ENCODE measurements at regions not wholly inside any gene's neighbourhood (a gene's known extent, or its start where the extent isn't known, plus 50 kb on each side); places are given as distances from the start of the nearest gene placed in this dataset.

DNA sequence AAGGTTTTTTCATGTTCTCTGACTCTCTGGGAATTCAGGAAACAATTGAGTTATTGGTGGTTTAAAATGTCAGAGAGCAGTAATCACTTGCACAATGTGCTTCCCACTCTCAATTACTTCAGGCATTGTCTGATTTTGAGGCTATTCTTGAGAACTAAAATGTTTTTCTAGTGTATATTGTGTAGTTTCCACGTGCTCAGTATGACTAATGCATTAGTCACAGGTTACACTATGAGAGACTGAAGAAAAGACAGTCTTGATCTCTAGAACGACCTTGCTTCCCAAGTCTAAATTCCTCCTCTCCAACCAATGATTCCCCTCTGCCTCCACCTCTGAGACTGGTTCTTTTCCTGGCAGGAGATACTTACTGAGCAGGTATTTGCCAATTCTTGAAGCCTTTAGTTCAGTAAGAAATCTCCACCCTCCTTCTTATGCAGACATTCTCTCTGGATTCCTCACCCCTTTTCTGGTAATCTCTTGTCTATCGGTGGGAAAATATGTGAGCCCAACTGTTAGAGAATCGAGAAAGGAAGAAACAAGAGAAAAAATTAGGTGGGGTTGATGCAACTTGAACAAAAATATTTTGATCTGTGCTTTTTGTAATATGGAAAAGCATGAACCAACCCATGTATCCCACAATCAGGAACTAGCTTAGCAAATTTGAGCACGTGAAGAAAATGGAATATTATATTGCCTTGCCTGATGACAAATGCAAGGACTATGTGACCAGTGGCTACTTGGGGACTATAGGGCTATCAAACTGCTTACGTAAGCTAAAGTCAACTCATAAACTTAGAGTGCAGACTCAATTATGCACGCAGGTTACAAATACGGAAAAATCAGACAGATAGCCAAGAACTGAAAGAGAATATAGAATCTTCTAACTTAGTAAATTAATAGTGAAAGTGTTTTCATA, 61.1 kb upstream of the SLC22A16 start (continued):
- TF ChIP-seq, protein P1, sequence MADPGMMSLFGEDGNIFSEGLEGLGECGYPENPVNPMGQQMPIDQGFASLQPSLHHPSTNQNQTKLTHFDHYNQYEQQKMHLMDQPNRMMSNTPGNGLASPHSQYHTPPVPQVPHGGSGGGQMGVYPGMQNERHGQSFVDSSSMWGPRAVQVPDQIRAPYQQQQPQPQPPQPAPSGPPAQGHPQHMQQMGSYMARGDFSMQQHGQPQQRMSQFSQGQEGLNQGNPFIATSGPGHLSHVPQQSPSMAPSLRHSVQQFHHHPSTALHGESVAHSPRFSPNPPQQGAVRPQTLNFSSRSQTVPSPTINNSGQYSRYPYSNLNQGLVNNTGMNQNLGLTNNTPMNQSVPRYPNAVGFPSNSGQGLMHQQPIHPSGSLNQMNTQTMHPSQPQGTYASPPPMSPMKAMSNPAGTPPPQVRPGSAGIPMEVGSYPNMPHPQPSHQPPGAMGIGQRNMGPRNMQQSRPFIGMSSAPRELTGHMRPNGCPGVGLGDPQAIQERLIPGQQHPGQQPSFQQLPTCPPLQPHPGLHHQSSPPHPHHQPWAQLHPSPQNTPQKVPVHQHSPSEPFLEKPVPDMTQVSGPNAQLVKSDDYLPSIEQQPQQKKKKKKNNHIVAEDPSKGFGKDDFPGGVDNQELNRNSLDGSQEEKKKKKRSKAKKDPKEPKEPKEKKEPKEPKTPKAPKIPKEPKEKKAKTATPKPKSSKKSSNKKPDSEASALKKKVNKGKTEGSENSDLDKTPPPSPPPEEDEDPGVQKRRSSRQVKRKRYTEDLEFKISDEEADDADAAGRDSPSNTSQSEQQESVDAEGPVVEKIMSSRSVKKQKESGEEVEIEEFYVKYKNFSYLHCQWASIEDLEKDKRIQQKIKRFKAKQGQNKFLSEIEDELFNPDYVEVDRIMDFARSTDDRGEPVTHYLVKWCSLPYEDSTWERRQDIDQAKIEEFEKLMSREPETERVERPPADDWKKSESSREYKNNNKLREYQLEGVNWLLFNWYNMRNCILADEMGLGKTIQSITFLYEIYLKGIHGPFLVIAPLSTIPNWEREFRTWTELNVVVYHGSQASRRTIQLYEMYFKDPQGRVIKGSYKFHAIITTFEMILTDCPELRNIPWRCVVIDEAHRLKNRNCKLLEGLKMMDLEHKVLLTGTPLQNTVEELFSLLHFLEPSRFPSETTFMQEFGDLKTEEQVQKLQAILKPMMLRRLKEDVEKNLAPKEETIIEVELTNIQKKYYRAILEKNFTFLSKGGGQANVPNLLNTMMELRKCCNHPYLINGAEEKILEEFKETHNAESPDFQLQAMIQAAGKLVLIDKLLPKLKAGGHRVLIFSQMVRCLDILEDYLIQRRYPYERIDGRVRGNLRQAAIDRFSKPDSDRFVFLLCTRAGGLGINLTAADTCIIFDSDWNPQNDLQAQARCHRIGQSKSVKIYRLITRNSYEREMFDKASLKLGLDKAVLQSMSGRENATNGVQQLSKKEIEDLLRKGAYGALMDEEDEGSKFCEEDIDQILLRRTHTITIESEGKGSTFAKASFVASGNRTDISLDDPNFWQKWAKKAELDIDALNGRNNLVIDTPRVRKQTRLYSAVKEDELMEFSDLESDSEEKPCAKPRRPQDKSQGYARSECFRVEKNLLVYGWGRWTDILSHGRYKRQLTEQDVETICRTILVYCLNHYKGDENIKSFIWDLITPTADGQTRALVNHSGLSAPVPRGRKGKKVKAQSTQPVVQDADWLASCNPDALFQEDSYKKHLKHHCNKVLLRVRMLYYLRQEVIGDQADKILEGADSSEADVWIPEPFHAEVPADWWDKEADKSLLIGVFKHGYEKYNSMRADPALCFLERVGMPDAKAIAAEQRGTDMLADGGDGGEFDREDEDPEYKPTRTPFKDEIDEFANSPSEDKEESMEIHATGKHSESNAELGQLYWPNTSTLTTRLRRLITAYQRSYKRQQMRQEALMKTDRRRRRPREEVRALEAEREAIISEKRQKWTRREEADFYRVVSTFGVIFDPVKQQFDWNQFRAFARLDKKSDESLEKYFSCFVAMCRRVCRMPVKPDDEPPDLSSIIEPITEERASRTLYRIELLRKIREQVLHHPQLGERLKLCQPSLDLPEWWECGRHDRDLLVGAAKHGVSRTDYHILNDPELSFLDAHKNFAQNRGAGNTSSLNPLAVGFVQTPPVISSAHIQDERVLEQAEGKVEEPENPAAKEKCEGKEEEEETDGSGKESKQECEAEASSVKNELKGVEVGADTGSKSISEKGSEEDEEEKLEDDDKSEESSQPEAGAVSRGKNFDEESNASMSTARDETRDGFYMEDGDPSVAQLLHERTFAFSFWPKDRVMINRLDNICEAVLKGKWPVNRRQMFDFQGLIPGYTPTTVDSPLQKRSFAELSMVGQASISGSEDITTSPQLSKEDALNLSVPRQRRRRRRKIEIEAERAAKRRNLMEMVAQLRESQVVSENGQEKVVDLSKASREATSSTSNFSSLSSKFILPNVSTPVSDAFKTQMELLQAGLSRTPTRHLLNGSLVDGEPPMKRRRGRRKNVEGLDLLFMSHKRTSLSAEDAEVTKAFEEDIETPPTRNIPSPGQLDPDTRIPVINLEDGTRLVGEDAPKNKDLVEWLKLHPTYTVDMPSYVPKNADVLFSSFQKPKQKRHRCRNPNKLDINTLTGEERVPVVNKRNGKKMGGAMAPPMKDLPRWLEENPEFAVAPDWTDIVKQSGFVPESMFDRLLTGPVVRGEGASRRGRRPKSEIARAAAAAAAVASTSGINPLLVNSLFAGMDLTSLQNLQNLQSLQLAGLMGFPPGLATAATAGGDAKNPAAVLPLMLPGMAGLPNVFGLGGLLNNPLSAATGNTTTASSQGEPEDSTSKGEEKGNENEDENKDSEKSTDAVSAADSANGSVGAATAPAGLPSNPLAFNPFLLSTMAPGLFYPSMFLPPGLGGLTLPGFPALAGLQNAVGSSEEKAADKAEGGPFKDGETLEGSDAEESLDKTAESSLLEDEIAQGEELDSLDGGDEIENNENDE (IDR thresholded peaks at IDR 0.05; ENCODE audit: insufficient replicate concordance, low read length), result no peak
- TF ChIP-seq RNF2 (IDR thresholded peaks at IDR 0.05; ENCODE audit: borderline replicate concordance, low read depth, low read length, missing control alignments, poor library complexity, severe bottlenecking) (no peak), FOSL1 (IDR thresholded peaks at IDR 0.05; ENCODE audit: insufficient read depth, low read depth, low read length) (no peak)
- TF ChIP-seq, protein P2, sequence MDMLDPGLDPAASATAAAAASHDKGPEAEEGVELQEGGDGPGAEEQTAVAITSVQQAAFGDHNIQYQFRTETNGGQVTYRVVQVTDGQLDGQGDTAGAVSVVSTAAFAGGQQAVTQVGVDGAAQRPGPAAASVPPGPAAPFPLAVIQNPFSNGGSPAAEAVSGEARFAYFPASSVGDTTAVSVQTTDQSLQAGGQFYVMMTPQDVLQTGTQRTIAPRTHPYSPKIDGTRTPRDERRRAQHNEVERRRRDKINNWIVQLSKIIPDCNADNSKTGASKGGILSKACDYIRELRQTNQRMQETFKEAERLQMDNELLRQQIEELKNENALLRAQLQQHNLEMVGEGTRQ (IDR thresholded peaks at IDR 0.05; ENCODE audit: low read length), result no peak
- TF ChIP-seq, protein P3, sequence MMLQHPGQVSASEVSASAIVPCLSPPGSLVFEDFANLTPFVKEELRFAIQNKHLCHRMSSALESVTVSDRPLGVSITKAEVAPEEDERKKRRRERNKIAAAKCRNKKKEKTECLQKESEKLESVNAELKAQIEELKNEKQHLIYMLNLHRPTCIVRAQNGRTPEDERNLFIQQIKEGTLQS (IDR thresholded peaks at IDR 0.05; ENCODE audit: insufficient read depth, low read depth, low read length), result no peak

All from H1 (cell line).